ENCODE measurements at regions not wholly inside any gene's neighbourhood (a gene's known extent, or its start where the extent isn't known, plus 50 kb on each side); places are given as distances from the start of the nearest gene placed in this dataset.

GRCh38 chr2:240333985-240334384 is 101.5 kb upstream of the GPC1 start:
- Mint-ChIP-seq H3K27me3 (ENCODE audit: unreplicated experiment) (no peaks in the 10 kb centered on the region), H3K27ac (ENCODE audit: unreplicated experiment) (no peak overlapping the region), H3K4me3 (ENCODE audit: unreplicated experiment) (no peak overlapping the region), H3K4me1 (ENCODE audit: unreplicated experiment) (no peaks in the 10 kb centered on the region), H3K36me3 (ENCODE audit: low read depth, unreplicated experiment) (no peaks in the 10 kb centered on the region), H3K9me3 (ENCODE audit: unreplicated experiment) (no peaks in the 10 kb centered on the region)
- no peak for TF ChIP-seq CTCF (IDR thresholded peaks at IDR 0.05; ENCODE audit: unreplicated experiment)
- DNase-seq (ENCODE audit: low spot score) = no peak

- Mint-ChIP-seq H3K27me3 (ENCODE audit: unreplicated experiment) (no peaks in the 10 kb centered on the region), H3K4me3 (ENCODE audit: unreplicated experiment) (no peak overlapping the region), H3K27ac (ENCODE audit: unreplicated experiment) (no peak overlapping the region), H3K9me3 (ENCODE audit: unreplicated experiment) (no peaks in the 10 kb centered on the region), H3K36me3 (ENCODE audit: low read depth, unreplicated experiment) (no peaks in the 10 kb centered on the region), H3K4me1 (ENCODE audit: unreplicated experiment) (no peaks in the 10 kb centered on the region)
- TF ChIP-seq CTCF (IDR thresholded peaks at IDR 0.05; ENCODE audit: unreplicated experiment) = no peak
- no peak for DNase-seq (ENCODE audit: low spot score)
These were observed 100.4 kb upstream of the GPC1 start for GRCh38 chr2:240335061-240335460.

GRCh38 chr2:240336820-240337427 is 98.5 kb upstream of the GPC1 start:
- H3K9me3 Mint-ChIP-seq (ENCODE audit: unreplicated experiment) = no peaks in the 10 kb centered on the region
- H3K36me3 Mint-ChIP-seq (ENCODE audit: low read depth, unreplicated experiment) = no peaks in the 10 kb centered on the region
- TF ChIP-seq CTCF (IDR thresholded peaks at IDR 0.05; ENCODE audit: unreplicated experiment) = no peak
- H3K27me3 Mint-ChIP-seq (ENCODE audit: unreplicated experiment) = peaks cover under 1% of the 10 kb centered on the region
- DNase-seq (ENCODE audit: low spot score) = no peak
- no peak overlapping the region for H3K4me3 Mint-ChIP-seq (ENCODE audit: unreplicated experiment)
- H3K4me1 Mint-ChIP-seq (ENCODE audit: unreplicated experiment) = no peaks in the 10 kb centered on the region
- no peak overlapping the region for H3K27ac Mint-ChIP-seq (ENCODE audit: unreplicated experiment)

GRCh38 chr2:240338274-240338673 is 97.2 kb upstream of the GPC1 start:
- Mint-ChIP-seq H3K27ac (ENCODE audit: unreplicated experiment) (no peak overlapping the region), H3K27me3 (ENCODE audit: unreplicated experiment) (peaks cover 2% of the 10 kb centered on the region), H3K9me3 (ENCODE audit: unreplicated experiment) (no peaks in the 10 kb centered on the region), H3K4me1 (ENCODE audit: unreplicated experiment) (no peaks in the 10 kb centered on the region), H3K4me3 (ENCODE audit: unreplicated experiment) (no peak overlapping the region), H3K36me3 (ENCODE audit: low read depth, unreplicated experiment) (no peaks in the 10 kb centered on the region)
- no peak for DNase-seq (ENCODE audit: low spot score)
- TF ChIP-seq CTCF (IDR thresholded peaks at IDR 0.05; ENCODE audit: unreplicated experiment) = no peak

GRCh38 chr2:240339411-240340360 is 95.8 kb upstream of the GPC1 start:
- TF ChIP-seq CTCF (IDR thresholded peaks at IDR 0.05; ENCODE audit: unreplicated experiment) = no peak
- Mint-ChIP-seq H3K27me3 (ENCODE audit: unreplicated experiment) (peaks cover 2% of the 10 kb centered on the region), H3K4me3 (ENCODE audit: unreplicated experiment) (no peak overlapping the region), H3K4me1 (ENCODE audit: unreplicated experiment) (no peaks in the 10 kb centered on the region), H3K9me3 (ENCODE audit: unreplicated experiment) (no peaks in the 10 kb centered on the region), H3K36me3 (ENCODE audit: low read depth, unreplicated experiment) (no peaks in the 10 kb centered on the region), H3K27ac (ENCODE audit: unreplicated experiment) (no peak overlapping the region)
- no peak for DNase-seq (ENCODE audit: low spot score)
